ENCODE measurements at regions not wholly inside any gene's neighbourhood (a gene's known extent, or its start where the extent isn't known, plus 50 kb on each side); places are given as distances from the start of the nearest gene placed in this dataset.

GRCh38 chr7:35390146-35390545 lies 136.2 kb upstream of the TBX20 start:
- Histone ChIP-seq H3K27ac (ENCODE audit: low read depth in 2 of 2, low read length in 2 of 2) (no peak overlapping the region), H3K27me3 (ENCODE audit: control insufficient read depth, insufficient read depth, low read length) (no peaks in the 10 kb centered on the region), H3K4me3 (ENCODE audit: low read length in 3 of 3) (no peak overlapping the region), H3K9me3 (ENCODE audit: control insufficient read depth in 2 of 3, insufficient read depth in 1 of 3, low read length in 3 of 3) (no peaks in the 10 kb centered on the region), H3K4me1 (ENCODE audit: control insufficient read depth in 2 of 3, insufficient read depth in 2 of 3, low read depth in 1 of 3, low read length in 3 of 3) (no peaks in the 10 kb centered on the region), H3K36me3 (ENCODE audit: control insufficient read depth in 2 of 3, insufficient read depth in 3 of 3, low read length in 3 of 3) (no peaks in the 10 kb centered on the region), H3K9ac (ENCODE audit: low read length in 3 of 3) (no peak overlapping the region)
- FAIRE-seq (no peak), DNase-seq (no peak)
- no peak for TF ChIP-seq CTCF (IDR thresholded peaks at IDR 0.05; ENCODE audit: borderline replicate concordance, extremely low read depth, insufficient read depth)
- intact Hi-C loops (cut with DNase I) = no loop called here

- Histone ChIP-seq H3K27me3 (ENCODE audit: control insufficient read depth, insufficient read depth, low read length) (no peaks in the 10 kb centered on the region), H3K27ac (ENCODE audit: low read depth in 2 of 2, low read length in 2 of 2) (no peak overlapping the region), H3K4me3 (ENCODE audit: low read length in 3 of 3) (no peak overlapping the region), H3K9me3 (ENCODE audit: control insufficient read depth in 2 of 3, insufficient read depth in 1 of 3, low read length in 3 of 3) (no peaks in the 10 kb centered on the region), H3K9ac (ENCODE audit: low read length in 3 of 3) (no peak overlapping the region), H3K36me3 (ENCODE audit: control insufficient read depth in 2 of 3, insufficient read depth in 3 of 3, low read length in 3 of 3) (no peaks in the 10 kb centered on the region), H3K4me1 (ENCODE audit: control insufficient read depth in 2 of 3, insufficient read depth in 2 of 3, low read depth in 1 of 3, low read length in 3 of 3) (no peaks in the 10 kb centered on the region)
- no peak for TF ChIP-seq CTCF (IDR thresholded peaks at IDR 0.05; ENCODE audit: borderline replicate concordance, extremely low read depth, insufficient read depth)
- intact Hi-C loops (cut with DNase I) = no loop called here
- no peak for DNase-seq
- FAIRE-seq = no peak
Observed at GRCh38 chr7:35389636-35390035, 135.7 kb upstream of the TBX20 start.

- H3K36me3 ChIP-seq (ENCODE audit: control insufficient read depth in 2 of 3, insufficient read depth in 3 of 3, low read length in 3 of 3) = no peaks in the 10 kb centered on the region
- FAIRE-seq (no peak), DNase-seq (no peak)
- H3K27me3 ChIP-seq (ENCODE audit: control insufficient read depth, insufficient read depth, low read length) = no peaks in the 10 kb centered on the region
- no peaks in the 10 kb centered on the region for H3K4me1 ChIP-seq (ENCODE audit: control insufficient read depth in 2 of 3, insufficient read depth in 2 of 3, low read depth in 1 of 3, low read length in 3 of 3)
- no peak overlapping the region for H3K27ac ChIP-seq (ENCODE audit: low read depth in 2 of 2, low read length in 2 of 2)
- H3K4me3 ChIP-seq (ENCODE audit: low read length in 3 of 3) = no peak overlapping the region
- H3K9me3 ChIP-seq (ENCODE audit: control insufficient read depth in 2 of 3, insufficient read depth in 1 of 3, low read length in 3 of 3) = no peaks in the 10 kb centered on the region
- no peak for TF ChIP-seq CTCF (IDR thresholded peaks at IDR 0.05; ENCODE audit: borderline replicate concordance, extremely low read depth, insufficient read depth)
- H3K9ac ChIP-seq (ENCODE audit: low read length in 3 of 3) = no peak overlapping the region
- intact Hi-C loops (cut with DNase I) = no loop called here
Observed at GRCh38 chr7:35386816-35387706, 133.2 kb upstream of the TBX20 start.
